MM.1S (cell line): ENCODE measurements at regions not wholly inside any gene's neighbourhood (a gene's known extent, or its start where the extent isn't known, plus 50 kb on each side); places are given as distances from the start of the nearest gene placed in this dataset.

ENCODE experiments used
- DNase-seq: peaks from one replicate; pipeline ENCODE4 v3.0.0-alpha.2; 2015
- H2AFZ ChIP-seq: fragments of 300-600 bp; sonication (generic); 2 replicates; pipeline ENCODE4 v1.6.0; 2016; ENCODE audit warnings: antibody characterized with exemption, low read length
- H3F3A ChIP-seq: fragments of 300-600 bp; sonication (generic); 2 replicates; pipeline ENCODE4 v1.6.1; 2016; ENCODE audit warnings: mild to moderate bottlenecking, antibody characterized with exemption, low read length, moderate library complexity, mixed read lengths; ENCODE audit not compliant: insufficient read depth
- H3K27ac ChIP-seq: fragments of 300-600 bp; sonication (generic); 2 replicates; pipeline ENCODE4 v1.5.1; 2016; ENCODE audit warnings: mild to moderate bottlenecking, low read length
- H3K27me3 ChIP-seq: fragments of 300-600 bp; sonication (generic); replicated peaks from 2 replicates; pipeline ENCODE4 v1.6.0; 2016; ENCODE audit warnings: low read length; ENCODE audit not compliant: insufficient read depth
- H3K36me3 ChIP-seq: fragments of 300-600 bp; sonication (generic); replicated peaks from 2 replicates; pipeline ENCODE4 v1.6.1; 2016; ENCODE audit warnings: mild to moderate bottlenecking, low read length, mixed read lengths; ENCODE audit not compliant: insufficient read depth
- H3K4me1 ChIP-seq: fragments of 300-600 bp; sonication (generic); 2 replicates; pipeline ENCODE4 v1.6.1; 2016; ENCODE audit warnings: low read length, mixed read lengths
- H3K4me2 ChIP-seq: fragments of 300-600 bp; sonication (generic); 2 replicates; pipeline ENCODE4 v1.6.0; 2016; ENCODE audit warnings: low read depth, low read length
- H3K4me3 ChIP-seq: fragments of 300-600 bp; sonication (generic); 2 replicates; pipeline ENCODE4 v1.5.1; 2016; ENCODE audit warnings: low read length, mixed read lengths
- H3K79me2 ChIP-seq: fragments of 300-600 bp; sonication (generic); 2 replicates; pipeline ENCODE4 v1.6.1; 2016; ENCODE audit warnings: mixed run types, low read length, mixed read lengths
- H3K9ac ChIP-seq: fragments of 300-600 bp; sonication (generic); 2 replicates; pipeline ENCODE4 v1.6.1; 2016; ENCODE audit warnings: low read length, mixed read lengths
- H3K9me2 ChIP-seq: fragments of 300-600 bp; sonication (generic); replicated peaks from 2 replicates; pipeline ENCODE4 v1.6.1; 2016; ENCODE audit warnings: mild to moderate bottlenecking, low read length, mixed read lengths; ENCODE audit not compliant: insufficient read depth
- H3K9me3 ChIP-seq: fragments of 300-600 bp; sonication (generic); replicated peaks from 2 replicates; pipeline ENCODE4 v1.6.1; 2016; ENCODE audit warnings: mild to moderate bottlenecking, low read length, mixed read lengths; ENCODE audit not compliant: insufficient read depth
- H4K20me1 ChIP-seq: fragments of 300-600 bp; sonication (generic); 2 replicates; pipeline ENCODE4 v1.6.1; 2016; ENCODE audit warnings: mild to moderate bottlenecking, low read length, moderate library complexity, mixed read lengths; ENCODE audit not compliant: insufficient read depth
- CTCF ChIP-seq: fragments of 300-600 bp; sonication (generic); IDR thresholded peaks from 2 replicates; pipeline ENCODE4 v1.5.1; 2016; ENCODE audit warnings: antibody characterized with exemption, low read length, mixed read lengths
- EZH2 ChIP-seq: fragments of 300-600 bp; sonication (generic); optimal IDR thresholded peaks from 2 replicates; pipeline ENCODE3; 2017; ENCODE audit warnings: low read depth, mild to moderate bottlenecking, antibody characterized with exemption, low read length, mixed read lengths
- EZH2phosphoT487 ChIP-seq: fragments of 300-600 bp; sonication (generic); IDR thresholded peaks from 2 replicates; pipeline ENCODE4 v1.6.1; 2018; ENCODE audit warnings: antibody characterized with exemption, low read length

- Histone ChIP-seq H3K9me3 (no peaks in the 10 kb centered on the region), H3F3A (no peaks in the 10 kb centered on the region), H2AFZ (no peak overlapping the region), H3K27ac (no peak overlapping the region), H3K9ac (no peak overlapping the region), H3K27me3 (no peaks in the 10 kb centered on the region), H3K4me2 (no peak overlapping the region), H4K20me1 (no peaks in the 10 kb centered on the region), H3K36me3 (no peaks in the 10 kb centered on the region), H3K4me1 (no peaks in the 10 kb centered on the region), H3K4me3 (no peak overlapping the region), H3K79me2 (no peaks in the 10 kb centered on the region), H3K9me2 (no peaks in the 10 kb centered on the region)
- TF ChIP-seq EZH2 (no peak), EZH2phosphoT487 (no peak), CTCF (no peak)
- no peak for DNase-seq
Observed at GRCh38 chr4:64712590-64712989, 303.3 kb upstream of the TECRL start.

GRCh38 chr4:64705989-64706388 is 296.7 kb upstream of the TECRL start:
- H3F3A ChIP-seq = no peaks in the 10 kb centered on the region
- H3K27me3 ChIP-seq = no peaks in the 10 kb centered on the region
- H2AFZ ChIP-seq = no peak overlapping the region
- H3K9ac ChIP-seq = no peak overlapping the region
- no peak for TF ChIP-seq CTCF
- no peak for TF ChIP-seq EZH2
- no peak for TF ChIP-seq EZH2phosphoT487
- no peaks in the 10 kb centered on the region for H3K79me2 ChIP-seq
- no peak overlapping the region for H3K4me3 ChIP-seq
- no peaks in the 10 kb centered on the region for H3K4me1 ChIP-seq
- H3K4me2 ChIP-seq = no peak overlapping the region
- H3K9me3 ChIP-seq = no peaks in the 10 kb centered on the region
- H3K27ac ChIP-seq = no peak overlapping the region
- H4K20me1 ChIP-seq = no peaks in the 10 kb centered on the region
- no peaks in the 10 kb centered on the region for H3K36me3 ChIP-seq
- no peak for DNase-seq
- no peaks in the 10 kb centered on the region for H3K9me2 ChIP-seq

- Histone ChIP-seq H3K4me1 (no peaks in the 10 kb centered on the region), H3K27me3 (no peaks in the 10 kb centered on the region), H3K27ac (no peak overlapping the region), H2AFZ (no peak overlapping the region), H3K36me3 (no peaks in the 10 kb centered on the region), H3K9me3 (no peaks in the 10 kb centered on the region), H3K4me2 (no peak overlapping the region), H3K9me2 (no peaks in the 10 kb centered on the region), H3F3A (no peaks in the 10 kb centered on the region), H4K20me1 (no peaks in the 10 kb centered on the region), H3K4me3 (no peak overlapping the region), H3K79me2 (no peaks in the 10 kb centered on the region), H3K9ac (no peak overlapping the region)
- no peak for DNase-seq
- TF ChIP-seq EZH2phosphoT487 (no peak), EZH2 (no peak), CTCF (no peak)
Observed at GRCh38 chr4:64698171-64698570, 288.9 kb upstream of the TECRL start.
